Adrenal gland (tissue), 9 donors: ENCODE measurements at regions not wholly inside any gene's neighbourhood (a gene's known extent, or its start where the extent isn't known, plus 50 kb on each side); places are given as distances from the start of the nearest gene placed in this dataset.
"Not testable (repeated sequence)": the region's sequence is repeated elsewhere in the genome, so short reads cannot be mapped to it uniquely, and the experiment has no call there.

Experiments
- DNase-seq, 7 donors: peaks; one replicate each; pipeline ENCODE4 v3.0.0-alpha.2; 2019 to 2020
- H3K27ac ChIP-seq, 5 donors: fragments of 200-600 bp; sonication (generic) in 4 of 5; 1 replicate in 3 of 5; 2 replicates in 2 of 5; pipeline versions ENCODE4 v1.5.1 to v1.8.0; 2016 to 2020; ENCODE audit warnings: mild to moderate bottlenecking in 1 of 5
- H3K27me3 ChIP-seq: fragments of 200-600 bp; 2 replicates; pipeline ENCODE4 v1.8.0; 2021
- H3K36me3 ChIP-seq, 2 donors: fragments of 200-600 bp; replicated peaks in 1 of 2; 1 replicate in 1 of 2; 2 replicates in 1 of 2; pipeline versions ENCODE4 v1.5.1 to v1.8.0; 2018 to 2022
- H3K4me1 ChIP-seq, 2 donors: fragments of 200-600 bp; replicated peaks in 1 of 2; 1 replicate in 1 of 2; 2 replicates in 1 of 2; pipeline versions ENCODE4 v1.5.1 to v1.8.0; 2018 to 2021
- H3K4me3 ChIP-seq, 4 donors: fragments of 200-600 bp; sonication (generic) in 3 of 4; one replicate each; pipeline ENCODE4 v1.5.1; 2016 to 2018
- H3K9me3 ChIP-seq, 3 donors: fragments of 200-600 bp; sonication (generic) in 1 of 3; replicated peaks in 1 of 3; 1 replicate in 2 of 3; 2 replicates in 1 of 3; pipeline versions ENCODE4 v1.5.1 to v1.8.0; 2016 to 2021
- WGBS, 4 donors: extraction: QIAGEN DNeasy Blood & Tissue Kit in 2 of 4; methylation state at CpG; one replicate each; pipeline versions ENCODE4 v1.1.5 to v1.1.7; 2013 to 2017; 5-methylcytosine and 5-hydroxymethylcytosine counted together
- intact Hi-C, 2 donors: fragments of 100-400 bp; cut with DNase I; formaldehyde crosslinking; loops; one replicate each; pipeline versions ENCODE4 v1.14.1 to v1.15.0; 2022 to 2023
- TF ChIP-seq, protein P1 (sequence below), 6 experiments: fragments of 450-650 bp in 4 of 6; fragments of 200-600 bp in 2 of 6; sonication (generic) in 1 of 6; IDR thresholded peaks; 1 replicate in 5 of 6; 2 replicates in 1 of 6; pipeline versions ENCODE4 v1.5.1 to v1.8.0; 2016 to 2021; ENCODE audit warnings: antibody characterized with exemption in 6 of 6, mild to moderate bottlenecking in 2 of 6, moderate library complexity in 1 of 6
- donor health status: healthy with polysubstance abuse.
- donor health status: Bipolar disorder and iron deficiency.
- donor health status: DM: yes; HTN: yes; CAD: no.
- donor health status: DM: no; HTN: no; CAD: no.
- donor health status: DM: no; HTN: no; CAD: no.

DNA sequence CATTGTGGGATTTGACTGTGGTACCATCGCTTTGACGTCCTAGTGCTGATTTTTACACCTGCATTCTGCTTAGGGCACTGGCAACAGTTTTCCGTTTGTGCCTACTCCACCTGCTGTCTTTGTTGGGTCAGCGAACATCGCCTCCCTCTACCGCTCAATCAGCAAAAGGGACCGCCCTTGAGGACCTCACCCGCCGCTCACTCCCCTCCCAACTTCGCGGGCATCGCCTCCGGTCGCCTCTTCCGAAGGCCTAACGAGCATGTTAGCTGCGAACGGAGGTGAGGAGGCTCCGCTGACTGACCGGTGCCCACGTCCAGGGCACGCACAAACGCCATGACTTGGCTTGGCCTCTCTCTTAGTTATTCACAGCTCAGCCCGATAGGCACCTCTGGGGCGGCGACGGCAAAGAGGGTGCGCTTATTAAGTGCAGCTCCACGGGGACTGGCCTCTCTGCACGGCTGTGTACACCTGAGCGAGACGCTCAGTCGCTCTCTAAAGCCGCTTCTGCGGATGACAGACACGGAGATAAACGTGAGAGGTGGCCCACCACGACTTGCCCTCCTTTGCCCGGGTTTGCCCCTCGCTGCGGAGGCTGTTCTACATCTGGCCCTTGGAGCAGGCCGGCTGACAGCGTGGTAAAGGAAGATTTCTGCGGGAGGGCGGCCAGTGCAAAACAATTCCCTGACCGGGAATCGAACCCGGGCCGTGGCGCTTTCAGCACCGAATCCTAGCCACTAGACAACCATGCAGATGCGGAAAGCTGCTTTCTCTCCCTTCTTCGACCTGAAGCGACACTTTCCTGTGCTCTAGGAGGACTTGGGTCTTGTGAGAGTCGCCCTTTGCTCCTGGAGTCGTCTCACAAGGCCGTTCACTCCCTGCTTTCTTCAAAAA, 179.5 kb downstream of the FAM72C start:
- H3K36me3 ChIP-seq, intact Hi-C loops, H3K9me3 ChIP-seq, H3K27ac ChIP-seq, H3K27me3 ChIP-seq, DNase-seq, H3K4me1 ChIP-seq, H3K4me3 ChIP-seq: not testable (repeated sequence)
- no CpG with 5 or more reads among the region's 57 CpGs for WGBS, 4 donors

DNA sequence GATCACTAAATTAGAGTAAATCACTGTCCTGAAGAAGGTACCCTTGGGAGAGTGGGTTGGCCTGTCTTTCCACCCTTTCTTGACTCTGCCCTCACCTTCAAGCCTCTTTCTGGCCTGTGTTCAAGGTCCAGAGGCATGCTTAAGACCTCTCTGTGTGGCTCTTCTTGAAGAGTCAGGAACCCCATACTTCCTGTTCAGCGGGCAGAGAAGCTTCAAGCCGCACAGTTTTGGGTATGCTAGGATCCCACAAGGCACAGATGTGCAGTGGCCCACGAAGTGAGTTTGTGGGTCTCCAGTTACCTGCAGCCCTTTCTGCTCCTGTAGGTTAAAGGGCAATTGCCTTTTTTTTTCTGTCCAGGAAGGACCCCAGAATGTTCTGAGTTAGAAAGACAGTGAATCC, 185.4 kb downstream of the FAM72C start:
- no CpG with 5 or more reads among the region's 3 CpGs for WGBS, 4 donors

DNA sequence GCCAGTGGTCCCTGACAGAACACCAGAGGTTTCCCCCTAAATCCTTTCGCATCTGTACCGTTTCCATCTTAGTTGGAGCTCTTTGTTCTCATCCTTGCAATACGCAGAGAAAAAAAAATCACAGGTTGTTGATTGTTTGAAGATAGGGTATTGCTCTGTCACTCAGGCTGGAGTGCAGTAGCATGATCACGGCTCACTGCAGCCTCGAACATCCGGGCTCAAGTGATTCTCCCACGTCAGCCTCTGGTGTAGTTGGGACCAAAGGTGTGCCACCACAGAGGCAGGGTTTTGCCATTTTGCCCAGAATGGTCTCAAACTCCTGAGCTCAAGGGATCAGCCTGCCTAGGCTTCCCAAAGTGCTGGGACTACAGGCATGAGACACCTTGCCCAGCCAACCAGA, 185.9 kb downstream of the FAM72C start:
- WGBS, 4 donors = 73 to 85% methylated on average over 2 of the region's 7 CpGs; no CpG with 5 or more reads in 2 of the 4 donors
- H3K9me3 ChIP-seq, DNase-seq, H3K27me3 ChIP-seq, H3K36me3 ChIP-seq, H3K27ac ChIP-seq, intact Hi-C loops, H3K4me1 ChIP-seq, H3K4me3 ChIP-seq: not testable (repeated sequence)

More for the DNA sequence above, 185.4 kb downstream of the FAM72C start:
- H3K9me3 ChIP-seq, H3K4me1 ChIP-seq, H3K4me3 ChIP-seq, H3K36me3 ChIP-seq, H3K27ac ChIP-seq, H3K27me3 ChIP-seq, intact Hi-C loops, DNase-seq: not testable (repeated sequence)

DNA sequence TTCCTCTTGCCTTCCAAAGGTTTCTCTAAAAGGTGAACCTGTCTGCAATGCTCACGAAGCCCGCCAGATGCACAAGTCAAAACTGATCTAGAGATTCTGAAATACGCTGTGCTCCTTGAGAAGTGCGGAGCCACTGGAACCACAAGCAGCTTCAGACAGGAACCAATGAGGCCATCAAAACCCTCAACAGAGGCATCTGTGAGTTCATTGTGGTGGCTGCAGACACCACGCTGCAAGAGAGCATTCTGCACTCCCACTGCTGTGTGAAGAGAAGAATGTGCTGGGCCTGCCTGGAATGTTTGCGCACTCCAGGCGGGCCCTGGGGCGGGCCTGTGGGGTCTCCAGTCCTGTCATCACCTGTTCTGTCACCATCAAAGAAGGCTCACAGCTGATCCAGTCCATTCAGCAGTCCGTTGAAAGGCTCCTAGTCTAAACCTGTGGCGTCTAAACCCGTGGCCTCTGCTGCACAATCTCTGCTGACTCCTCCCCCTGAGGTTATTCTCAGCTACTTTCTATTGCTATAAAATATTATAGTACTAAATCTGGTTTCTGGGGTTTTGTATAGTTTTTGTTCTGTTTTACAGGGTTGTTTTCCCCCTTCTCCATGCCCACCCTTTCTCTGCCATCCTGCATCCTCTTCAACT, 187.4 kb downstream of the FAM72C start:
- H3K4me1 ChIP-seq, H3K27me3 ChIP-seq, DNase-seq, H3K36me3 ChIP-seq, H3K4me3 ChIP-seq, intact Hi-C loops, H3K9me3 ChIP-seq, H3K27ac ChIP-seq: not testable (repeated sequence)
- WGBS, 4 donors = 75 to 86% methylated on average over 3 to 4 of the region's 11 CpGs; no CpG with 5 or more reads in 2 of the 4 donors

DNA sequence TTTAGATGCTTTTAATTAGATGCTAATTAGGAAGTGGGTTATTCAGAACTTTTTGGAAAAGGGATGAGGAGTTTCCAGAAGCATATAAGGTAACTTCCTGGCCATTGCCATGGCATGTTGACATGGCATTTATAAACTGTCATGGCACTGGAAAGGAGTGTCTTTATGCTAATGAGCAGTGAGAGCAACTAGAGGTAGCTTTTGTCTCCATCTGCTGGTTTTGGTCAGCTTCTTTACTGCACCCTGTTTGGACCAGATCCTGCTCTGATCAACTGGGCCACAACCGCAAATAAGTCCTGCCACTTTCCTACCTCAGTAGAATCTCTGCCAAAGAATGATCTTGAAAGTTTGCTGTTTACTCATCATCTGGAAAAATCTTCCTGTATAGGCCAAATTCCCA, 193.6 kb downstream of the FAM72C start:
- no CpG with 5 or more reads among the region's 1 CpG for WGBS, 4 donors
- DNase-seq, intact Hi-C loops, H3K27me3 ChIP-seq, H3K4me1 ChIP-seq, H3K36me3 ChIP-seq, H3K9me3 ChIP-seq, H3K27ac ChIP-seq, H3K4me3 ChIP-seq: not testable (repeated sequence)
- TF ChIP-seq, protein P1, sequence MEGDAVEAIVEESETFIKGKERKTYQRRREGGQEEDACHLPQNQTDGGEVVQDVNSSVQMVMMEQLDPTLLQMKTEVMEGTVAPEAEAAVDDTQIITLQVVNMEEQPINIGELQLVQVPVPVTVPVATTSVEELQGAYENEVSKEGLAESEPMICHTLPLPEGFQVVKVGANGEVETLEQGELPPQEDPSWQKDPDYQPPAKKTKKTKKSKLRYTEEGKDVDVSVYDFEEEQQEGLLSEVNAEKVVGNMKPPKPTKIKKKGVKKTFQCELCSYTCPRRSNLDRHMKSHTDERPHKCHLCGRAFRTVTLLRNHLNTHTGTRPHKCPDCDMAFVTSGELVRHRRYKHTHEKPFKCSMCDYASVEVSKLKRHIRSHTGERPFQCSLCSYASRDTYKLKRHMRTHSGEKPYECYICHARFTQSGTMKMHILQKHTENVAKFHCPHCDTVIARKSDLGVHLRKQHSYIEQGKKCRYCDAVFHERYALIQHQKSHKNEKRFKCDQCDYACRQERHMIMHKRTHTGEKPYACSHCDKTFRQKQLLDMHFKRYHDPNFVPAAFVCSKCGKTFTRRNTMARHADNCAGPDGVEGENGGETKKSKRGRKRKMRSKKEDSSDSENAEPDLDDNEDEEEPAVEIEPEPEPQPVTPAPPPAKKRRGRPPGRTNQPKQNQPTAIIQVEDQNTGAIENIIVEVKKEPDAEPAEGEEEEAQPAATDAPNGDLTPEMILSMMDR (IDR thresholded peaks at IDR 0.05) = peak in 1 of 6 experiments; percentile 25

DNA sequence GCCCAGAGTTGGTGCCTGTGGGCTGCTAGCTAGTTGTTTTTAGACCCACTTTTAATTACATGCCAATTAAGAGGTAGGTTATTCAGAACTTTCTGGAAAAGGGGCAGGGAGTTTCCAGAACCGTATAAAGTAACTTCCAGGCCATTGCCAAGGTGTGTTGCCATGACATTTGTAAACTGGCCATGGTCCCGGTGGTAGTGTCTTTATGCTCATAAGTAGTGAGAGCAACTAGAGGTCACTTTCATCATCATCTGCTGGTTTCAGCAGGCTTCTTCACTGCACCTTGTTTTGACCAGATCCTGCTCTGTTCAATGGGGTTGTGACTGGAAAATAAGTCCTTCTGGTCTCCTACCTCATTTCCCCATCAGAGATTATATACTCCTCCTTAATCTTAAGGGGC, 207.0 kb downstream of the FAM72C start:
- not testable (repeated sequence) for DNase-seq

DNA sequence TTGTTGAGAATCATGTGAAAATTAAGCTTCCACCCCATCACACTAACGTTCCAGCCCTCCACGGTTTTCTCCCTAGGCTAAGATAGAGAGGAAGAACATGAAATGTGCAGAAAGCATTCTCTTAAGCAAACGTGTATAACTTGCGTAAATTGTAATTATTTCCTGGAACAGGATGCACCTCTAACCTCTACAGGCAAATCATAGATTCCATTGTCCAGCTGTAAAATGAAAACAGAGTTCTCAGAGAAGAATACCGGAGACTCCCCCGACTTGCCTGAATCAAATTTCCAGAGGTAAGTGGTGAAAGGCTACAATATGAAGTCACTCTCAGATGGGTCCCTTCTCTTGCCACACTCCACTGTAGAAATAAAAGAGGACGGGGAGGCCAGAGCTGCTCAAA, 211.4 kb downstream of the FAM72C start:
- H3K9me3 ChIP-seq, H3K4me1 ChIP-seq, DNase-seq, H3K4me3 ChIP-seq, H3K36me3 ChIP-seq, H3K27ac ChIP-seq, intact Hi-C loops, H3K27me3 ChIP-seq: not testable (repeated sequence)
- WGBS, 4 donors = 36 to 58% (median 48%) methylated on average over 5 to 6 of the region's 7 CpGs

More for the DNA sequence above, 207.0 kb downstream of the FAM72C start:
- H3K27ac ChIP-seq, H3K9me3 ChIP-seq, H3K36me3 ChIP-seq, intact Hi-C loops, H3K4me3 ChIP-seq, H3K4me1 ChIP-seq, H3K27me3 ChIP-seq: not testable (repeated sequence)
- WGBS, 4 donors = 37 to 50% (median 45%) methylated on average over 2 of the region's 2 CpGs

DNA sequence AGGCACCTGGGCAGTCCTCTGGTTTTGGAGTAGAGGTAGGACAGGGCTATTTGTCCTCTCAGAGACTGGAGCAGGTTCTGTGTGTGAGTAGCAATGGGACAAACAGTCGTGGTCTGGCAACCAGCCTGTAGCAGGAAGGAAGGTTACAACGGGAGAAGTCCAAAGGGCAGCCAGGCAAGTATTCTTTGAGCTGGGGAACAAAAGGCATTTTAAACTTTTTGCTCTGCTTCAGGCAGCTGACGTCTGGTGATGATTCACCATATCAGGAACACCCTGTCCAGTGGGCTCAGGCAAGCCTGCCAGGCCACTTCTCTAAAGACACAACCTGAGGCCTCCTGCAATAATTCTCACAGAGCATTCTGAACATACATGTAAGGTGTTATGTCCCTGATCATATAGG, 215.8 kb downstream of the FAM72C start:
- H3K36me3 ChIP-seq, H3K4me1 ChIP-seq, H3K27me3 ChIP-seq, H3K4me3 ChIP-seq, intact Hi-C loops, H3K9me3 ChIP-seq: not testable (repeated sequence)
- WGBS, 4 donors = 10 to 32% (median 16%) methylated on average over 2 to 3 of the region's 3 CpGs
- peak overlapping the region in 1 of 5 donors; percentile 45 for H3K27ac ChIP-seq
- DNase-seq = peak in 6 of 7 donors; percentile 16 to 68 (median 40)
